T1000 (cell line): ENCODE measurements at regions not wholly inside any gene's neighbourhood (a gene's known extent, or its start where the extent isn't known, plus 50 kb on each side); places are given as distances from the start of the nearest gene placed in this dataset.

Experiments used
- DNase-seq: peaks from one replicate; lab custom pipeline; 2025; ENCODE audit warnings: mixed read lengths; lab: John Stamatoyannopoulos, UW

DNA sequence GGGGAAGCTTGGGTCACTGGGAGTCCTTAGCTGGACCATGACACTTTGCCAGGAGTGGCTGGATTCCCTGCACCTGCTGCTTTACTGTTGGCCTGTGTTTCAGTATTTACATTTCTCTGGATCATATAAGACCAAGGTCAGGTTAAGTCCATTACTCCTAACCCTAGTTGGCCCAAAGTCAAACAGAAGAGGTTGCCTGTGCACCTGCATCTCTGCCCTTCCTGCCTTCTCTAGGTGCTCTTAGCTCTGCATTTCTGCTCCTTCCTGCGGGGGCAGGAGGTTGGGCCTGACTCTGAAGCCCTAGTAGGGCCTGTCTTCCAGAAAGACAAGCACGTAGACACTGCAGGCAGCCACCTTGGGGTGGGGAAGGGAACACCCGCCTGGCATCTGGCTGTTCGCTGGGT is 124.3 kb downstream of the RPLP1 start:
- DNase-seq = no peak

GRCh38 chr15:69577397-69577796 is 124.8 kb downstream of the RPLP1 start:
- no peak for DNase-seq

GRCh38 chr15:69578252-69578651 is 125.6 kb downstream of the RPLP1 start:
- no peak for DNase-seq

GRCh38 chr15:69578787-69579583 is 126.4 kb downstream of the RPLP1 start:
- DNase-seq = peak; percentile 28

DNA sequence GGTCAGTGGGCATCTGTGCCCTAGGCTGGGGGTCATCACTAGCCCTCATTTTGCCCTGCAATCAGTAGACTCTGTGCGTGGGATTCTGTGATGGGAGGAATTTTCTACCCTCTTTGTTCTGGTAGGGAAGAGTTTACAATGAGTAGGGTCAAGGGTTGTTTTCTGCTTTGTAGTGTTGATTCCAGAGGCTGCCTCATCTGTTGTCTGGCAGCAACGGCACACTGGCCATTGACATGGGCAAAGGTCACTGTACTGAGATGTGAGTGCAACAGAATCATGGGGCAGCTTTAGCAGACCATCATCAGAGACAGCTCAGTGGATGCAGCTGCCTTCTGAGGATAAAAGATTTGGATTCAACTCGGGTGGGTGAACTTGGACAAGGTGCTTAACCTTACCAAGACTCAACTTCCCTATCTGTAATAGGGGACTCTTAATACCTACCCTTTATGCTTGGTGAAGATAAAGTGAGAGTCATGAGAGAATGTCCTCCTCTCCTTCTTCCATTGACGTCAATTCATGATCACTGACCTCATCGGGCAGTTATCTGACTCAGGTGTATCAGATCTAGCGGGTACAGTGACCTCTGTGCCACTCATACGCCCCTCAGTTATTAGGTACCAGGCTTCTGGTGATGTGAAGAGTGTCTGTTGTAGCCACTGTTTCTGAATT is 127.5 kb downstream of the RPLP1 start:
- no peak for DNase-seq

DNA sequence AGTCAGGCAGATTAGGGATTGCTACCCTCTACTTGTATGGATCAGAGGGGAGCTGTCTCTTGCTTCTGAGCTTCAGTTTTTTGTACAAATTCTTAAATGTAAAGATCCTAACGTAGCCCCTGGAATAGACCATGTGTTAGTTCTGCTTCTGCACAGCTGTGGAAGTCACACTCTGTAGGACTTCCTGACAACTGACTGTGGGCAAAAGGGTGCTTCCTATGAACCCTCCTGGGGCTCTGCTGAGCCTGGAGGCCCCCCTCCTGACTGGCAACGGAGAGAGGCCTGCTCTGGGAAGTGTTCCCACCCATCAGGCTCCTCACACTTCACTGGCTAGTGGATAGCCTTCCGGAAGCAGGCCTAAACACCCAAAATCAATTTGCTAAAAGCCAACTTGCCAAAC is 131.0 kb downstream of the RPLP1 start:
- no peak for DNase-seq

DNA sequence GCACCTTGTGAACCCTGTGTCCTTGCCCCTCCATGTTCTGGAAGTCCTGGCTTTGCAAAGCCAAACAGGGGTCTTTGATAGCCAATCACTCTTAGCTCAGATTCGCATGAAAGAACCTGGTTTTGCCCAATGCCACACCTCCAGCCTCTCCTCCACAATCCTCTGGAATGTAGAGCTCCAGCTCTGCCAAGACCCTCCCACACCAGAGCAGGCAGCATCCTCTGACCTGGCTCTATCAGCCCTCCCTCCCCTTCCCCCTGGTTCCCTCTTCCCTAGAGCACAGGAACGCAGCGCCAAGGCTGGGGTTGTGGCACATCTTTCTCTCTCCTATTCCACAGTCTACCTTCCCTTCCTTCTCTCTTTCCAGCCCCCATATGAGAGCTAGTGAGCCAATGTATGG is 133.3 kb downstream of the RPLP1 start:
- no peak for DNase-seq

DNA sequence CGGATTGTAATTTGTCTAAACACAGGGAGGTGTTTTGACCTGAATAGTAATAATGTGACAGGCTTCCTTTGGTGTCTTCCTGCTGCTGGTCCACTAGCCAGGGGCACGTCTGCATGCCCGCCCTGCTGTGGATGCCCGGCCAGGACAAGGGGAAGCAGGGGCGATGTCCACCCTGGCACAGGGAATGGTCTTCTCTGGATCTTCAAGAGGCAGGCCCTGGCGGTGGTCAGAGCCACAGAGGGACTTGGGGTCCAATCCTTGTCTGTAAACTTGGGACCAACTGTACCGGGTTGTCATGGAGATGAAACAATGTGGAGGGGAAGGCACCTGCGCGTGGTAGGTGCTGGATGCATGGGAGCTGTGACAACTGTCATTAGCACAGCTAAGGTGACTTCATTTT is 134.1 kb downstream of the RPLP1 start:
- DNase-seq = no peak

DNA sequence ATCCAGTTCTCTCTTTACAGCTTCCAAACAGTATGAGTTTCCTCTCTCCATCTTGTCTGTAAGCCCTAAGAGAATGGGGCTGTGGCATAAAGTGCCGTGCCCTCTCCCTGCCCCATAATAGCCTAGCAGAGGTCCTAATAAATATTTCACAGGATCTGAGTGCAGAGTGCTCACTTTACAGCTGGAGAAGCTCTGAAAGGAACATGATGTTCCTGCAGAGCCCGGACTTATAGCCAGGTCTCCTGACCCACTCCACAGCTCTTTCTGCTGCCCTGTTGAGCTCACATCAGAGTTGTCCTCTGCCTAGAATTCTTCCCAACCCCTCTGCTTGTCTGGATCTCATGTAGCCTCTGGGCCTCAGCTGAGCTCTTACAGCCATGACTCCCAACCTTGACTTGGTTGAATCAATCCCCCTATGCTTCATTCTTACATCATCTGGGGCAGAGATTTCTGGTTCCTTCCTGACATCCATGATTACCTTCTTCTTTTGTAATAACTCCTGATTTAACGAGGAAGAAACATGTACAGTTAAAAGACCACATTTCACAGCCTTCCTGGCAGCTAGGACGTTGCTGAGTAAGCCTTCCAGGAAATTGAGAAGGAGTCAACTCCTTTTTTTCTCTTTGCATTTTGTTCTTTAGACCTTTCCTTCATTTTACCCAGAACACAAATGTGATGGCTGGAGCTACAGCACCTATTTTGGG is 135.3 kb downstream of the RPLP1 start:
- no peak for DNase-seq

GRCh38 chr15:69590201-69590710 is 137.6 kb downstream of the RPLP1 start:
- DNase-seq = no peak

GRCh38 chr15:69590932-69591524 is 138.4 kb downstream of the RPLP1 start:
- DNase-seq = no peak

DNA sequence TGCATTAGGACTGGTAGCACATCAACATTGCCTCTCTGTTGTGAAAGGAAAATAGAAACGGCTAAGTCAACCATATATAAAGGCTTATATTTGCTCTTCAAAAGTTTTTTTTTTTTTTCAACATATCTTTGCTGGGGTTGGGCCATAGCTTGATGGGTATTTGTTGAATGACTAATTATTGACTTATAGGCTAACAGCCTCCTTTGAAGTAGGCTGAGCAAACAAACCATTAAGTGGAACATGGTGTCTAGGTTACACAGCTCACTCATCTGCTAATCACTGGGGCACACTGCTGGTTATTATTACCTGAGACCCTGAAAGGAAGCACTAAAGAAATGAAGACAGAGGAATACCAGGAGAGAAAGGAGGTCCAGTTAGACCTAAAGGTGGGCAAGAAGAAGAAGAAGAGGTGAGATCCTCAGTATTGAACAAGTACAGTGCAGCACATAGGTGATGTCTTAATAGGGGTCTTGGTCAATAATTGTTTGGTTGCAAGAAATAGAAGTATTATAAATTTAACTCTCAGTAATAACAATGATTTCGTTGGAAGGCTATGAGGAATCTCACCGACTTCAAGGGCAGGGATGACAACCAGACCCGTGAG is 139.4 kb downstream of the RPLP1 start:
- DNase-seq = no peak

- no peak for DNase-seq
Observed at GRCh38 chr15:69592954-69593353, 140.3 kb downstream of the RPLP1 start.

DNA sequence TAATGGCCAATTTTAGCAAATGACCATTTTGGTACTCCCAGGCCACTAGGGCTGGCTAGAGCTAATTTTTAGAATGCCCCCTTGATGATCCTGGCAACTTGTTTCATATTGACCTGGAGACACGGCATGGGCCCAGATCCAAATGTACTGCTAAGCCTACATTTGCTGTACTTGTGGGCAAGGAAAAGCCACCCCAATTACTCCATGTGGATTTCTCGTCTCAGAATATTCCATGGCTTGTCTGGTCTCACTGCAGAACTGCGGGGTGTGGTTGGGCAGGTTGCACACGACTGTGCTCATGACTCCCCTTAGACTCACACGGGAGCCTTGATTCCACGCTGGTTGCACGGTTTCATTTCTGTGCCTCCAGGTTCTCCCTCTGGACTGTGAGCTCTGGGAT is 140.9 kb downstream of the RPLP1 start:
- no peak for DNase-seq

- no peak for DNase-seq
Observed at GRCh38 chr15:69593981-69594966, 141.7 kb downstream of the RPLP1 start.

DNA sequence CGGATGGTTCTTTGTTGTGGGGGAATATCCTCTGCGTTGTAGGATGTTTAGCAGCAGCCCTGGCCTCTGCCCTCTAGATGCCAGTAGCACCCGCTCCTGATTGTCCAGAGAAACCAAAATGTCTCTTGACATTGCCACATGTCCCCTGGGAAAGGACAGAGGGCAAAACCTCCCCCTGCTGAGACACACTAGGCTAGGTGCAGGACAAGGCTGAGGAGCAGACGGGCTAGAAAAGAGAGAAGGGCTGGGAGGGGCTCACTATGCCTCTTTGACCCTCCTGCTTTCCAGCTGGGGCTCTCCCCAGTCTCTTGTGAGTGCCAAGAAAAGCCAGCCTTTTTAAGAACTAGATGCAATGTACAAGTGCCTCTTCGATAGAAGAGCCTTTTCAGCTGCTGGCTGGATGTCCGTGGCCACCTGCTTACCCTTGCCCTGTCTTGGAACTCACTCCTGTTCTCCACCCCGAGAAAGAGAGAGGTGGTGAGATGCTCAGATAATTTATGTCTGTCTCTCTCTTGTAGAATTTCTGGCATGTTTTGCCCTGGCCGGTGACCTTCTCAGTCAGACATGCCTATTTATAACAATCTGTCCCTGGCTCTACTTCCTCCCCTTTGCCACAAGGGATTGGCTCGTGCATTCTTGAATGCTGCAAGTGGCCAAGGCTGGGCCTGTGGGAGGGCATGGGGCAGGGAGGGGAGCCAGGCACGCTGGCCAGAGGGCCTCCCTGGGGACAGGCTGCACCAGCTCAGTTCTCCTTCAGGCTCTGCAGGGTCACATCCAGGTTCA is 142.6 kb downstream of the RPLP1 start:
- DNase-seq = no peak

DNA sequence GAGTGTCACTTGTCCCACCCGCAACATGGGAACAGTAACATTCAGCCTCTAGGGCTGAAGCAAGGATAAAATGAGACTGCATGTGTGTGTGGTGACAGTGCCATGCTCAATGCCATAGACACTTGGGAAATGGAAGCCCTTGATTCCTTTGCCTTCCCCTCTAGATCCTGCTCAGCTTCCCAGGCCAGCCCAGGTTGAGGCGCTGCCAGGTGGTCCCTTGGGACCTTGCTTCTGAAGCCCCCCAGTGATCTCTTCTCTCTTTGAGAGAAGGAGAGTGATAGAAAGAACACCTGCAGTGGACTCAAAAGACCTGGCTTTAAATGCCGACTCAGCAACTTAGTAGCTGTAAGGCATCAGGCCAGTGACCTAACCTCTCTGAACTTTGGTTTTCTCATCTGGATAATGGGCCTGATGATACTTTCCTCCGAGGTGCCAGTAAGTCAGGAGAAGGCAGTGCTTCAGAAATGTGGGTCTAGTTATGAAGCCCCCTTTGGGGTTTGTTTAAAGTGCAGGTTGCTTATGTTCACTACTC is 144.5 kb downstream of the RPLP1 start:
- DNase-seq = no peak

- no peak for DNase-seq
Observed at GRCh38 chr15:69599271-69599670, 146.7 kb downstream of the RPLP1 start.

- DNase-seq = no peak
Observed at GRCh38 chr15:69600556-69601085, 148.0 kb downstream of the RPLP1 start.
